ENCODE measurements at regions not wholly inside any gene's neighbourhood (a gene's known extent, or its start where the extent isn't known, plus 50 kb on each side); places are given as distances from the start of the nearest gene placed in this dataset.

DNA sequence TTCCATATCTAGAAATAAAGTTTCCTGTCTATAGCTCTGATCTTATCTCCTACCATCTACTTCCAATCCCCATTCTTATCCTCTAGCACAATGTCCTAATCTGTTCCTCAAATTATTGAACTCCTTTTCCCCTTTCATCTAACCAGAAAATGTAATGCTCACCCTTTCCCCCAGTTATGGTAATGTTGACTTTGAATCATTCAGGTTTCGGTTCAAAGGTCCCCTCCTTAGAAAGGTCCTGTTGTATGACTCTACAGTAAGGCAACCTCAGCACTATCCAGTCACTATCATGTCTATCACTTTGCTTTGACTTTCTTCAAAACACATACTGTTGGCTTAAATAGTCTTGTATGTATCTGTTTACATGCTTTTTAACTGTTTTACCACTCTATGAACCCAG is 264.2 kb upstream of the PCDH15 start:
- no peak for DNase-seq (ENCODE audit: low spot score)
- no peaks in the 10 kb centered on the region for H3K36me3 ChIP-seq
- intact Hi-C loops (cut with DNase I): no loop called here
- H3K9me3 ChIP-seq: no peaks in the 10 kb centered on the region
- no peak overlapping the region for H3K4me3 ChIP-seq
- H3K27me3 ChIP-seq (replicated peaks; ENCODE audit: insufficient read depth): no peaks in the 10 kb centered on the region
- TF ChIP-seq POLR2AphosphoS5 (IDR thresholded peaks at IDR 0.05) (no peak), POLR2A (IDR thresholded peaks at IDR 0.05) (no peak)
- TF ChIP-seq, protein P1, sequence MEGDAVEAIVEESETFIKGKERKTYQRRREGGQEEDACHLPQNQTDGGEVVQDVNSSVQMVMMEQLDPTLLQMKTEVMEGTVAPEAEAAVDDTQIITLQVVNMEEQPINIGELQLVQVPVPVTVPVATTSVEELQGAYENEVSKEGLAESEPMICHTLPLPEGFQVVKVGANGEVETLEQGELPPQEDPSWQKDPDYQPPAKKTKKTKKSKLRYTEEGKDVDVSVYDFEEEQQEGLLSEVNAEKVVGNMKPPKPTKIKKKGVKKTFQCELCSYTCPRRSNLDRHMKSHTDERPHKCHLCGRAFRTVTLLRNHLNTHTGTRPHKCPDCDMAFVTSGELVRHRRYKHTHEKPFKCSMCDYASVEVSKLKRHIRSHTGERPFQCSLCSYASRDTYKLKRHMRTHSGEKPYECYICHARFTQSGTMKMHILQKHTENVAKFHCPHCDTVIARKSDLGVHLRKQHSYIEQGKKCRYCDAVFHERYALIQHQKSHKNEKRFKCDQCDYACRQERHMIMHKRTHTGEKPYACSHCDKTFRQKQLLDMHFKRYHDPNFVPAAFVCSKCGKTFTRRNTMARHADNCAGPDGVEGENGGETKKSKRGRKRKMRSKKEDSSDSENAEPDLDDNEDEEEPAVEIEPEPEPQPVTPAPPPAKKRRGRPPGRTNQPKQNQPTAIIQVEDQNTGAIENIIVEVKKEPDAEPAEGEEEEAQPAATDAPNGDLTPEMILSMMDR (IDR thresholded peaks at IDR 0.05): no peak
- no peak overlapping the region for H3K27ac ChIP-seq
- 96% methylated on average over 1 of the region's 1 CpG for WGBS
- no peaks in the 10 kb centered on the region for H3K4me1 ChIP-seq (replicated peaks)

DNA sequence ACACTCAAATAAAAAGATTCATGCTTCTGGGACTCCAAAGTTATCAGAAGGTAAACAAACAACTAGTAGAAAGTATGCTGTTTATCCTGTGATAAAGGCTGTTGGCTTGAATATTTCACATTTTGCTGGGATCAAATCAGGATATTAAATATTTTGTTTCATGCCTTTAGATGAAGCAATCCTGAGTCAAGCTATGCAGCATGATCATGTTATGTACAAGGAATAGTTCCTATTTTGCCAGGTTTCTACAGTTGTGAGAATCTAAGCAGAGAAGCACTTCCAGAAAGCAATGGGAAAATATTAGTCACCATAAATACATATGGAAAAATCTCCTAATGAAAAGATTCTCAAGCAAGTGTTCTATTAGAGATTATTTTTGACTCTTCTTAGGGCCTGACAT is 262.8 kb upstream of the PCDH15 start:
- DNase-seq (ENCODE audit: low spot score): no peak
- Histone ChIP-seq H3K27me3 (replicated peaks; ENCODE audit: insufficient read depth) (no peaks in the 10 kb centered on the region), H3K9me3 (no peaks in the 10 kb centered on the region), H3K36me3 (no peaks in the 10 kb centered on the region), H3K4me3 (no peak overlapping the region), H3K4me1 (replicated peaks) (no peaks in the 10 kb centered on the region), H3K27ac (no peak overlapping the region)
- intact Hi-C loops (cut with DNase I): no loop called here
- TF ChIP-seq POLR2A (IDR thresholded peaks at IDR 0.05) (no peak), POLR2AphosphoS5 (IDR thresholded peaks at IDR 0.05) (no peak)
- TF ChIP-seq, protein P1 (IDR thresholded peaks at IDR 0.05): no peak

DNA sequence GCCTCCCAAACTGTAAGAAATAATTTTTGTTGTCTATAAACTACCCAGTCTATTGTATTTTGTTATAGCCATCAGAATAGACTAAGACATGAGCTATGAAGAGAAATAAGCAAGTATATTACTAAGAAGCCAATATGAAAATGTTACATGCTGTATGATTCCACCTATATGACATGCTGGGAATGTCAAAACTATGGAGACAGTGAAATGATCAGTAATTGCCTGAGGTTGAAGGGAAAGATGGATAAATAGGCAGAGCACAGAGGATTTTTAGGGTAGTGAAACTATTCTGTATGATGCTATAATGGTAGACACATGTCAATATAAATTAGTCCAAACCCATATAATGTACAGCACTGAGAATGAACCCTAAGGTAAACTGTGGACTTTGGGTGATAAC is 261.3 kb upstream of the PCDH15 start:
- intact Hi-C loops (cut with DNase I): no loop called here
- H3K27me3 ChIP-seq (replicated peaks; ENCODE audit: insufficient read depth): no peaks in the 10 kb centered on the region
- no peak for DNase-seq (ENCODE audit: low spot score)
- no peak overlapping the region for H3K4me3 ChIP-seq
- no peaks in the 10 kb centered on the region for H3K9me3 ChIP-seq
- no peak overlapping the region for H3K27ac ChIP-seq
- no peak for TF ChIP-seq POLR2AphosphoS5 (IDR thresholded peaks at IDR 0.05)
- no peaks in the 10 kb centered on the region for H3K36me3 ChIP-seq
- H3K4me1 ChIP-seq (replicated peaks): no peaks in the 10 kb centered on the region

DNA sequence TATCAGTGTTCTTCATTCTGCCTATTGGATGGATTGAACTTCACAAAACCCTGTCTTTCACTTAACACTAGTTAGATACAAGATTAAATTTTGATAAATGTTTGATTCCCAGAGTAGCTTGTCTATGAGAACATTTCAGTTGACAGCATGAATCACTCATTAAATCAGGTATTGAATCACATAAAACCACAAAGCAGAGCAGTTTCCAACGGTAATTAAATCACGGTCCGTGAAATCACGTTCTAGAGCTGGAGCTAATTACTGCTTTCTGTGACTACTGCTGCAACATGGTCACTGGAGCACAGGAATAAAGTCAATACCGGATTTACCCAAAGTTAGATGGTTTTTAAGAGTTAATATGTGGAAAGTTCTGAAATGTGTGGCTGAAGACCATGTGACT is 257.8 kb upstream of the PCDH15 start:
- no peak overlapping the region for H3K27ac ChIP-seq

DNA sequence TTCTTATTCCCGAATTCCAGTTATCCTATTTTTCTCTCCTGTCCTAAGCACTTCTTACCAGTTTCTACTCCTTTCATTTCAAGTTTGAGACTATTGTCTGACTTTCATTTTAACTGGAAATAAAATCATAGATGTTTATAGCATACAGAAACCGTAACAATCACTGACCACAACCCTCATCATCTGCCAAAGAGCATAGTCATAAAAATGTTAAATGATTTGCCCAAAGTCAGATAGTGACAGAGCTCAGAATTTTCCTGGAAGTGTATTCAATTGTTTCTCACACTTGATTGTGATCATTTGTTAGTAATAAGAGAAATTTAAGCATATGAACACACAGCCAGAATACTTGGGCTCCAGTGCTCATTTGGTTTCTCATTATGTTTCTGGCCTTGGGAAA is 250.5 kb upstream of the PCDH15 start:
- intact Hi-C loops (cut with DNase I): no loop called here
- H3K4me1 ChIP-seq (replicated peaks): no peaks in the 10 kb centered on the region
- no peaks in the 10 kb centered on the region for H3K9me3 ChIP-seq
- no peak overlapping the region for H3K27ac ChIP-seq
- H3K27me3 ChIP-seq (replicated peaks; ENCODE audit: insufficient read depth): no peaks in the 10 kb centered on the region
- 63% methylated on average over 2 of the region's 2 CpGs for WGBS
- no peak for DNase-seq (ENCODE audit: low spot score)
- H3K4me3 ChIP-seq: no peak overlapping the region
- TF ChIP-seq, protein P1 (IDR thresholded peaks at IDR 0.05): no peak
- no peak for TF ChIP-seq POLR2AphosphoS5 (IDR thresholded peaks at IDR 0.05)
- TF ChIP-seq POLR2A (IDR thresholded peaks at IDR 0.05): no peak
- H3K36me3 ChIP-seq: no peaks in the 10 kb centered on the region

More for the DNA sequence above, 257.8 kb upstream of the PCDH15 start:
- TF ChIP-seq, protein P1 (IDR thresholded peaks at IDR 0.05): no peak
- no peak for TF ChIP-seq POLR2AphosphoS5 (IDR thresholded peaks at IDR 0.05)
- no peak for TF ChIP-seq POLR2A (IDR thresholded peaks at IDR 0.05)
- DNase-seq (ENCODE audit: low spot score): no peak
- H3K9me3 ChIP-seq: no peaks in the 10 kb centered on the region
- H3K4me1 ChIP-seq (replicated peaks): no peaks in the 10 kb centered on the region
- H3K27me3 ChIP-seq (replicated peaks; ENCODE audit: insufficient read depth): no peaks in the 10 kb centered on the region
- no peaks in the 10 kb centered on the region for H3K36me3 ChIP-seq
- no peak overlapping the region for H3K4me3 ChIP-seq
- 80% methylated on average over 5 of the region's 5 CpGs for WGBS
- intact Hi-C loops (cut with DNase I): no loop called here

Data from prostate gland (tissue), 2 donors.